Gastrocnemius medialis (tissue), 4 donors: ENCODE measurements at regions not wholly inside any gene's neighbourhood (a gene's known extent, or its start where the extent isn't known, plus 50 kb on each side); places are given as distances from the start of the nearest gene placed in this dataset.

Source experiments
- POLR2A ChIP-seq, 2 donors: fragments of 450-650 bp; IDR thresholded peaks; one replicate each; pipeline ENCODE4 v1.6.1; 2017; ENCODE audit warnings: antibody characterized with exemption in 2 of 2, mild to moderate bottlenecking in 2 of 2, moderate library complexity in 2 of 2
- TF ChIP-seq, protein P1 (sequence below), 5 experiments: fragments of 450-650 bp in 3 of 5; fragments of 200-600 bp in 2 of 5; sonication (generic) in 2 of 5; IDR thresholded peaks in 4 of 5; conservative IDR thresholded peaks in 1 of 5; 1 replicate in 4 of 5; 2 replicates in 1 of 5; pipeline ENCODE4 v1.5.1; 2016 to 2019; ENCODE audit warnings: antibody characterized with exemption in 5 of 5, mild to moderate bottlenecking in 3 of 5, moderate library complexity in 3 of 5

DNA sequence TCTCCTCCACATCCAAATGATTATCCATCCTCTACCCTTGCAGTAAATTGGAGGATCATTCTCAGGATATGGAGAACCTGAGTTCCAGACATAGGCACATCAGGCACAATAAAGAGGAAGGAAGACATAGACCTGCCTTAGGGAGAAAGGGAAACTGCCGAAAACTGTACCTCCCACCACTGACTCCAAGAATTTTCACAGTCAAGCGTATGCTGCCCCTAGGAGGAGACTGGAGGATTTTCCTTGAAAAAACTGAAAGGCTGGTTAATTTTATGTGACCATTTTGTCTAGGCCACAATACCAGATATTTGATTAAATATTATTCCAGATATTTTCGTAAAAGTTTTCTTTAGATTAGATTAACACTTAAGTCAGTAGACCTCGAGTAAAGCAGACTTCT lies 638.5 kb upstream of the PKDCC start:
- TF ChIP-seq, protein P1, sequence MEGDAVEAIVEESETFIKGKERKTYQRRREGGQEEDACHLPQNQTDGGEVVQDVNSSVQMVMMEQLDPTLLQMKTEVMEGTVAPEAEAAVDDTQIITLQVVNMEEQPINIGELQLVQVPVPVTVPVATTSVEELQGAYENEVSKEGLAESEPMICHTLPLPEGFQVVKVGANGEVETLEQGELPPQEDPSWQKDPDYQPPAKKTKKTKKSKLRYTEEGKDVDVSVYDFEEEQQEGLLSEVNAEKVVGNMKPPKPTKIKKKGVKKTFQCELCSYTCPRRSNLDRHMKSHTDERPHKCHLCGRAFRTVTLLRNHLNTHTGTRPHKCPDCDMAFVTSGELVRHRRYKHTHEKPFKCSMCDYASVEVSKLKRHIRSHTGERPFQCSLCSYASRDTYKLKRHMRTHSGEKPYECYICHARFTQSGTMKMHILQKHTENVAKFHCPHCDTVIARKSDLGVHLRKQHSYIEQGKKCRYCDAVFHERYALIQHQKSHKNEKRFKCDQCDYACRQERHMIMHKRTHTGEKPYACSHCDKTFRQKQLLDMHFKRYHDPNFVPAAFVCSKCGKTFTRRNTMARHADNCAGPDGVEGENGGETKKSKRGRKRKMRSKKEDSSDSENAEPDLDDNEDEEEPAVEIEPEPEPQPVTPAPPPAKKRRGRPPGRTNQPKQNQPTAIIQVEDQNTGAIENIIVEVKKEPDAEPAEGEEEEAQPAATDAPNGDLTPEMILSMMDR (IDR thresholded peaks at IDR 0.05 in 4 of 5, conservative IDR thresholded peaks at IDR 0.05 in 1 of 5): no peak
- no peak for TF ChIP-seq POLR2A (IDR thresholded peaks at IDR 0.05)
